HUES48 (cell line): ENCODE measurements at regions not wholly inside any gene's neighbourhood (a gene's known extent, or its start where the extent isn't known, plus 50 kb on each side); places are given as distances from the start of the nearest gene placed in this dataset.
"Not testable (repeated sequence)": the region's sequence is repeated elsewhere in the genome, so short reads cannot be mapped to it uniquely, and the experiment has no call there.

Experiments
- H3K27ac ChIP-seq: one replicate; pipeline ENCODE4 v1.7.0; 2013; ENCODE audit warnings: low read depth, low read length, inconsistent platforms
- H3K27me3 ChIP-seq: 2 replicates; pipeline ENCODE4 v1.6.1; 2013; ENCODE audit warnings: mild to moderate bottlenecking, low read length; ENCODE audit not compliant: control insufficient read depth, insufficient read depth
- H3K36me3 ChIP-seq: 2 replicates; pipeline ENCODE4 v1.6.1; 2013; ENCODE audit warnings: low read length; ENCODE audit not compliant: control insufficient read depth, insufficient read depth
- H3K4me1 ChIP-seq: 2 replicates; pipeline ENCODE4 v1.6.1; 2013; ENCODE audit warnings: mild to moderate bottlenecking, low read length; ENCODE audit not compliant: control insufficient read depth, insufficient read depth
- H3K4me3 ChIP-seq: 2 replicates; pipeline ENCODE4 v1.5.1; 2013; ENCODE audit warnings: mild to moderate bottlenecking, low read depth, low read length
- H3K9ac ChIP-seq: 2 replicates; pipeline ENCODE4 v1.6.1; 2013; ENCODE audit warnings: mild to moderate bottlenecking, low read depth, low read length, moderate library complexity
- H3K9me3 ChIP-seq: 2 replicates; pipeline ENCODE4 v1.6.1; 2013; ENCODE audit warnings: low read length; ENCODE audit not compliant: control insufficient read depth, insufficient read depth

- no peaks in the 10 kb centered on the region for H3K4me1 ChIP-seq
Measured at GRCh38 chr6:112459758-112460304, 112.7 kb downstream of the RFPL4B start.

GRCh38 chr6:112464901-112465665 is 118.0 kb downstream of the RFPL4B start:
- no peak overlapping the region for H3K4me3 ChIP-seq
- no peak overlapping the region for H3K9ac ChIP-seq
- H3K27ac ChIP-seq, result no peak overlapping the region

More at GRCh38 chr6:112459758-112460304, 112.7 kb downstream of the RFPL4B start:
- H3K4me3 ChIP-seq, result no peak overlapping the region
- H3K36me3 ChIP-seq, result no peaks in the 10 kb centered on the region
- no peaks in the 10 kb centered on the region for H3K27me3 ChIP-seq
- H3K9ac ChIP-seq, result no peak overlapping the region
- no peaks in the 10 kb centered on the region for H3K9me3 ChIP-seq
- H3K27ac ChIP-seq, result no peak overlapping the region

GRCh38 chr6:112466373-112467151 is 119.4 kb downstream of the RFPL4B start:
- Histone ChIP-seq H3K9me3 (no peaks in the 10 kb centered on the region), H3K4me3 (no peak overlapping the region), H3K36me3 (no peaks in the 10 kb centered on the region), H3K27ac (no peak overlapping the region), H3K9ac (no peak overlapping the region), H3K4me1 (no peaks in the 10 kb centered on the region), H3K27me3 (no peaks in the 10 kb centered on the region)

More at GRCh38 chr6:112464901-112465665, 118.0 kb downstream of the RFPL4B start:
- no peaks in the 10 kb centered on the region for H3K4me1 ChIP-seq
- H3K36me3 ChIP-seq, result no peaks in the 10 kb centered on the region
- no peaks in the 10 kb centered on the region for H3K27me3 ChIP-seq
- H3K9me3 ChIP-seq, result no peaks in the 10 kb centered on the region

- H3K36me3 ChIP-seq, result no peaks in the 10 kb centered on the region
- no peaks in the 10 kb centered on the region for H3K27me3 ChIP-seq
- no peak overlapping the region for H3K9ac ChIP-seq
- H3K27ac ChIP-seq, result no peak overlapping the region
- no peaks in the 10 kb centered on the region for H3K9me3 ChIP-seq
- no peaks in the 10 kb centered on the region for H3K4me1 ChIP-seq
- no peak overlapping the region for H3K4me3 ChIP-seq
Measured at GRCh38 chr6:112468359-112468758, 121.2 kb downstream of the RFPL4B start.

GRCh38 chr6:112469306-112469705 is 122.2 kb downstream of the RFPL4B start:
- H3K4me3 ChIP-seq, result no peak overlapping the region
- no peaks in the 10 kb centered on the region for H3K27me3 ChIP-seq
- H3K9ac ChIP-seq, result no peak overlapping the region
- H3K27ac ChIP-seq, result no peak overlapping the region
- no peaks in the 10 kb centered on the region for H3K36me3 ChIP-seq
- no peaks in the 10 kb centered on the region for H3K9me3 ChIP-seq
- H3K4me1 ChIP-seq, result no peaks in the 10 kb centered on the region

- H3K27ac ChIP-seq, result no peak overlapping the region
Measured at GRCh38 chr6:112470376-112470775, 123.2 kb downstream of the RFPL4B start.

GRCh38 chr6:112470950-112471349 is 123.8 kb downstream of the RFPL4B start:
- Histone ChIP-seq H3K27ac (no peak overlapping the region), H3K4me1 (no peaks in the 10 kb centered on the region), H3K4me3 (no peak overlapping the region), H3K36me3 (no peaks in the 10 kb centered on the region), H3K9ac (no peak overlapping the region), H3K9me3 (no peaks in the 10 kb centered on the region), H3K27me3 (no peaks in the 10 kb centered on the region)

More at GRCh38 chr6:112470376-112470775, 123.2 kb downstream of the RFPL4B start:
- Histone ChIP-seq H3K27me3 (no peaks in the 10 kb centered on the region), H3K4me3 (no peak overlapping the region), H3K9me3 (no peaks in the 10 kb centered on the region), H3K4me1 (no peaks in the 10 kb centered on the region), H3K9ac (no peak overlapping the region), H3K36me3 (no peaks in the 10 kb centered on the region)

- Histone ChIP-seq H3K27ac (no peak overlapping the region), H3K9ac (no peak overlapping the region), H3K4me3 (no peak overlapping the region)
Measured at GRCh38 chr6:112475083-112475482, 128.0 kb downstream of the RFPL4B start.

GRCh38 chr6:112477125-112477524 is 130.0 kb downstream of the RFPL4B start:
- H3K9me3 ChIP-seq, result no peaks in the 10 kb centered on the region
- H3K4me3 ChIP-seq, result no peak overlapping the region
- H3K27ac ChIP-seq, result no peak overlapping the region
- no peaks in the 10 kb centered on the region for H3K36me3 ChIP-seq
- no peaks in the 10 kb centered on the region for H3K27me3 ChIP-seq
- H3K4me1 ChIP-seq, result no peaks in the 10 kb centered on the region
- no peak overlapping the region for H3K9ac ChIP-seq

More at GRCh38 chr6:112475083-112475482, 128.0 kb downstream of the RFPL4B start:
- no peaks in the 10 kb centered on the region for H3K4me1 ChIP-seq
- H3K27me3 ChIP-seq, result no peaks in the 10 kb centered on the region
- no peaks in the 10 kb centered on the region for H3K36me3 ChIP-seq
- no peaks in the 10 kb centered on the region for H3K9me3 ChIP-seq

GRCh38 chr6:112478036-112478435 is 130.9 kb downstream of the RFPL4B start:
- H3K4me3 ChIP-seq, result no peak overlapping the region
- no peaks in the 10 kb centered on the region for H3K36me3 ChIP-seq
- H3K27me3 ChIP-seq, result no peaks in the 10 kb centered on the region
- H3K4me1 ChIP-seq, result no peaks in the 10 kb centered on the region
- H3K9me3 ChIP-seq, result no peaks in the 10 kb centered on the region
- H3K9ac ChIP-seq, result no peak overlapping the region
- no peak overlapping the region for H3K27ac ChIP-seq

GRCh38 chr6:112479975-112480374 is 132.8 kb downstream of the RFPL4B start:
- not testable (repeated sequence) for H3K4me1 ChIP-seq, H3K27ac ChIP-seq, H3K27me3 ChIP-seq, H3K4me3 ChIP-seq, H3K9me3 ChIP-seq, H3K9ac ChIP-seq, H3K36me3 ChIP-seq
